H1 (cell line): ENCODE measurements at regions not wholly inside any gene's neighbourhood (a gene's known extent, or its start where the extent isn't known, plus 50 kb on each side); places are given as distances from the start of the nearest gene placed in this dataset.

Source experiments
- EGR1 ChIP-seq: IDR thresholded peaks from 2 replicates; pipeline ENCODE4 v1.6.1; 2011; ENCODE audit warnings: low read depth, low read length, borderline replicate concordance
- EZH2 ChIP-seq: fragments of 200-600 bp; sonication (generic); IDR thresholded peaks from 2 replicates; pipeline ENCODE4 v1.7.1; 2012; ENCODE audit warnings: low read depth, mild to moderate bottlenecking, moderate library complexity, low read length, inconsistent platforms; ENCODE audit not compliant: severe bottlenecking
- JUND ChIP-seq: IDR thresholded peaks from 2 replicates; pipeline ENCODE4 v1.6.1; 2011; ENCODE audit warnings: mild to moderate bottlenecking, improper control_type of control experiment, low read length
- POLR2A ChIP-seq, 2 experiments: IDR thresholded peaks; 1 replicate in 1 of 2; 2 replicates in 1 of 2; pipeline ENCODE4 v1.6.1; 2011; ENCODE audit warnings: low read depth in 2 of 2, low read length in 2 of 2, mild to moderate bottlenecking in 2 of 2; ENCODE audit errors: control extremely low read depth in 1 of 2
- SIN3A ChIP-seq, 2 experiments: IDR thresholded peaks in 1 of 2; conservative IDR thresholded peaks in 1 of 2; 2 replicates each; pipeline ENCODE4 v1.6.1; 2011 to 2012; ENCODE audit warnings: low read length in 2 of 2, improper control_type of control experiment in 1 of 2, low read depth in 1 of 2, mild to moderate bottlenecking in 1 of 2
- TF ChIP-seq, protein P1 (sequence below), 3 experiments: IDR thresholded peaks; 1 replicate in 2 of 3; 2 replicates in 1 of 3; pipeline versions ENCODE4 v1.5.1 to v1.6.1; 2011; ENCODE audit warnings: low read length in 3 of 3, mild to moderate bottlenecking in 3 of 3, inconsistent platforms in 2 of 3, low read depth in 1 of 3, moderate library complexity in 1 of 3; ENCODE audit not compliant: insufficient read depth in 1 of 3; ENCODE audit errors: control extremely low read depth in 1 of 3

DNA sequence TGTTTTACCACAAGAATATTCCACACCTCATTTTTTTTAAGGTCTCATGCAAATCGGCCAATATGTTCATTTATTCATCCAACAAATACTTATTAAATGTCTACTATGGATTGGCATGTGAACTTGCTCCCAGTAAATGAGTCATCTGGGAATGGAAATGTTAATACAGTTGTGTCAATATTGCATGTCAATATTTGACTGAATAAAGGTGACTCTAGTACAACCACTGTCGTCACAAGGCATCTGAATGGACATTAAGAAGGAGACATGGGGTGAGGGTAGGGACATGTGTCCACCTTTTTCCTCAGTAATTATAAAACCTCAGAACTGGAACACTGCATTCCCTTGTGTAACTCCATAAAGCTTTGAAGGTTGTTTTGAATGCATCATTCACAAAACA lies 365.4 kb downstream of the ADCYAP1 start:
- TF ChIP-seq POLR2A (IDR thresholded peaks at IDR 0.05; ENCODE audit: control extremely low read depth in 1 of 2, low read depth in 2 of 2, low read length in 2 of 2) (no peak), JUND (no peak), EZH2 (no peak), SIN3A (conservative IDR thresholded peaks at IDR 0.05 in 1 of 2, IDR thresholded peaks at IDR 0.05 in 1 of 2; ENCODE audit: low read depth in 1 of 2, low read length in 2 of 2) (no peak), EGR1 (no peak)
- TF ChIP-seq, protein P1, sequence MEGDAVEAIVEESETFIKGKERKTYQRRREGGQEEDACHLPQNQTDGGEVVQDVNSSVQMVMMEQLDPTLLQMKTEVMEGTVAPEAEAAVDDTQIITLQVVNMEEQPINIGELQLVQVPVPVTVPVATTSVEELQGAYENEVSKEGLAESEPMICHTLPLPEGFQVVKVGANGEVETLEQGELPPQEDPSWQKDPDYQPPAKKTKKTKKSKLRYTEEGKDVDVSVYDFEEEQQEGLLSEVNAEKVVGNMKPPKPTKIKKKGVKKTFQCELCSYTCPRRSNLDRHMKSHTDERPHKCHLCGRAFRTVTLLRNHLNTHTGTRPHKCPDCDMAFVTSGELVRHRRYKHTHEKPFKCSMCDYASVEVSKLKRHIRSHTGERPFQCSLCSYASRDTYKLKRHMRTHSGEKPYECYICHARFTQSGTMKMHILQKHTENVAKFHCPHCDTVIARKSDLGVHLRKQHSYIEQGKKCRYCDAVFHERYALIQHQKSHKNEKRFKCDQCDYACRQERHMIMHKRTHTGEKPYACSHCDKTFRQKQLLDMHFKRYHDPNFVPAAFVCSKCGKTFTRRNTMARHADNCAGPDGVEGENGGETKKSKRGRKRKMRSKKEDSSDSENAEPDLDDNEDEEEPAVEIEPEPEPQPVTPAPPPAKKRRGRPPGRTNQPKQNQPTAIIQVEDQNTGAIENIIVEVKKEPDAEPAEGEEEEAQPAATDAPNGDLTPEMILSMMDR (IDR thresholded peaks at IDR 0.05; ENCODE audit: control extremely low read depth in 1 of 3, insufficient read depth in 1 of 3, low read depth in 1 of 3, low read length in 3 of 3): no peak
